ENCODE measurements at regions not wholly inside any gene's neighbourhood (a gene's known extent, or its start where the extent isn't known, plus 50 kb on each side); places are given as distances from the start of the nearest gene placed in this dataset.
"Not testable (repeated sequence)": the region's sequence is repeated elsewhere in the genome, so short reads cannot be mapped to it uniquely, and the experiment has no call there.

GRCh38 chr5:71384204-71384603 lies 71.2 kb upstream of the BDP1 start:
- TF ChIP-seq, protein P1, sequence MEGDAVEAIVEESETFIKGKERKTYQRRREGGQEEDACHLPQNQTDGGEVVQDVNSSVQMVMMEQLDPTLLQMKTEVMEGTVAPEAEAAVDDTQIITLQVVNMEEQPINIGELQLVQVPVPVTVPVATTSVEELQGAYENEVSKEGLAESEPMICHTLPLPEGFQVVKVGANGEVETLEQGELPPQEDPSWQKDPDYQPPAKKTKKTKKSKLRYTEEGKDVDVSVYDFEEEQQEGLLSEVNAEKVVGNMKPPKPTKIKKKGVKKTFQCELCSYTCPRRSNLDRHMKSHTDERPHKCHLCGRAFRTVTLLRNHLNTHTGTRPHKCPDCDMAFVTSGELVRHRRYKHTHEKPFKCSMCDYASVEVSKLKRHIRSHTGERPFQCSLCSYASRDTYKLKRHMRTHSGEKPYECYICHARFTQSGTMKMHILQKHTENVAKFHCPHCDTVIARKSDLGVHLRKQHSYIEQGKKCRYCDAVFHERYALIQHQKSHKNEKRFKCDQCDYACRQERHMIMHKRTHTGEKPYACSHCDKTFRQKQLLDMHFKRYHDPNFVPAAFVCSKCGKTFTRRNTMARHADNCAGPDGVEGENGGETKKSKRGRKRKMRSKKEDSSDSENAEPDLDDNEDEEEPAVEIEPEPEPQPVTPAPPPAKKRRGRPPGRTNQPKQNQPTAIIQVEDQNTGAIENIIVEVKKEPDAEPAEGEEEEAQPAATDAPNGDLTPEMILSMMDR (IDR thresholded peaks at IDR 0.05), result not testable (repeated sequence)
- not testable (repeated sequence) for TF ChIP-seq POLR2AphosphoS5, EP300, POLR2A (IDR thresholded peaks at IDR 0.05)

Measured in suprapubic skin (tissue), 4 donors.